Fibroblast of pulmonary artery (primary cell): ENCODE measurements at regions not wholly inside any gene's neighbourhood (a gene's known extent, or its start where the extent isn't known, plus 50 kb on each side); places are given as distances from the start of the nearest gene placed in this dataset.

Source experiments
- DNase-seq: peaks from one replicate; pipeline ENCODE4 v3.0.0-alpha.2; 2010; ENCODE audit warnings: low read depth
- H3K4me3 ChIP-seq: replicated peaks from 2 replicates; pipeline ENCODE4 v1.5.1; 2011; ENCODE audit warnings: low read depth, mild to moderate bottlenecking, control low read depth, low read length, moderate library complexity
- CTCF ChIP-seq: IDR thresholded peaks from 2 replicates; pipeline ENCODE4 v1.5.1; 2011; ENCODE audit warnings: mild to moderate bottlenecking, control low read depth, low read length, inconsistent platforms; ENCODE audit errors: missing control alignments

- peak; percentile 96 for DNase-seq
- H3K4me3 ChIP-seq, result no peak overlapping the region
These were observed 69.3 kb upstream of the FN1 start for GRCh38 chr2:215505044-215505786.

GRCh38 chr2:215504547-215504946 is 68.7 kb upstream of the FN1 start:
- DNase-seq, result peak; percentile 18
- no peak for TF ChIP-seq CTCF
- H3K4me3 ChIP-seq, result no peak overlapping the region

More at GRCh38 chr2:215505044-215505786, 69.3 kb upstream of the FN1 start:
- TF ChIP-seq CTCF, result no peak

- TF ChIP-seq CTCF, result no peak
- no peak for DNase-seq
- H3K4me3 ChIP-seq, result no peak overlapping the region
These were observed 67.5 kb upstream of the FN1 start for GRCh38 chr2:215503381-215503780.

- DNase-seq, result no peak
- TF ChIP-seq CTCF, result no peak
- no peak overlapping the region for H3K4me3 ChIP-seq
These were observed 64.6 kb upstream of the FN1 start for GRCh38 chr2:215500466-215500865.

GRCh38 chr2:215499331-215499730 is 63.5 kb upstream of the FN1 start:
- DNase-seq, result peak; percentile 41
- no peak for TF ChIP-seq CTCF

GRCh38 chr2:215498431-215498830 is 62.6 kb upstream of the FN1 start:
- DNase-seq, result peak; percentile 14
- no peak overlapping the region for H3K4me3 ChIP-seq
- TF ChIP-seq CTCF, result no peak

More at GRCh38 chr2:215499331-215499730, 63.5 kb upstream of the FN1 start:
- no peak overlapping the region for H3K4me3 ChIP-seq

GRCh38 chr2:215493376-215493775 is 57.5 kb upstream of the FN1 start:
- H3K4me3 ChIP-seq, result no peak overlapping the region
- TF ChIP-seq CTCF, result no peak
- no peak for DNase-seq
